Astrocyte (in vitro differentiated cells and primary cell): ENCODE measurements at regions not wholly inside any gene's neighbourhood (a gene's known extent, or its start where the extent isn't known, plus 50 kb on each side); places are given as distances from the start of the nearest gene placed in this dataset.
A peak's percentile ranks its signal among the peaks of the same experiment; 100 is the strongest.

Source experiments
- DNase-seq: peaks from one replicate; pipeline ENCODE4 v3.0.0-alpha.2; 2010; ENCODE audit warnings: low read depth
- FAIRE-seq: peaks from 2 replicates; lab custom pipeline; 2011; peaks lifted over from hg19 to GRCh38; lab: Jason Lieb, UNC
- H2AFZ ChIP-seq: 2 replicates; pipeline ENCODE4 v1.6.0; 2012; ENCODE audit warnings: low read depth, low read length, inconsistent platforms
- H3K27ac ChIP-seq: 2 replicates; pipeline ENCODE4 v1.5.1; 2011; ENCODE audit warnings: low read depth, low read length, inconsistent platforms
- H3K27me3 ChIP-seq: 2 replicates; pipeline ENCODE4 v1.6.0; 2011; ENCODE audit warnings: low read length, inconsistent platforms; ENCODE audit not compliant: insufficient read depth
- H3K36me3 ChIP-seq: 2 replicates; pipeline ENCODE4 v1.5.1; 2011; ENCODE audit warnings: low read length, inconsistent platforms; ENCODE audit not compliant: insufficient read depth
- H3K4me1 ChIP-seq: 2 replicates; pipeline ENCODE4 v1.5.1; 2011; ENCODE audit warnings: low read length, inconsistent platforms; ENCODE audit not compliant: insufficient read depth
- H3K4me2 ChIP-seq: 2 replicates; pipeline ENCODE4 v1.6.0; 2012; ENCODE audit warnings: low read length, inconsistent platforms
- H3K4me3 ChIP-seq: 2 replicates; pipeline ENCODE4 v1.5.1; 2011; ENCODE audit warnings: low read depth, mild to moderate bottlenecking, low read length, inconsistent platforms; ENCODE audit not compliant: insufficient read depth
- H3K79me2 ChIP-seq: 2 replicates; pipeline ENCODE4 v1.6.0; 2012; ENCODE audit warnings: mild to moderate bottlenecking, low read length, inconsistent platforms; ENCODE audit not compliant: insufficient read depth
- H3K9ac ChIP-seq: 2 replicates; pipeline ENCODE4 v1.6.0; 2012; ENCODE audit warnings: mild to moderate bottlenecking, low read length, inconsistent platforms
- H3K9me3 ChIP-seq: 2 replicates; pipeline ENCODE4 v1.5.1; 2012; ENCODE audit warnings: low read depth, mild to moderate bottlenecking, low read length, inconsistent platforms; ENCODE audit not compliant: insufficient read depth
- H4K20me1 ChIP-seq: 2 replicates; pipeline ENCODE4 v1.6.0; 2012; ENCODE audit warnings: low read length, inconsistent platforms; ENCODE audit not compliant: insufficient read depth
- H3K27ac Mint-ChIP-seq: one replicate; pipeline ENCODE4 v1.8.0; 2021; ENCODE audit warnings: mild to moderate bottlenecking, mixed read lengths; ENCODE audit not compliant: unreplicated experiment
- H3K27me3 Mint-ChIP-seq: one replicate; pipeline ENCODE4 v1.8.0; 2021; ENCODE audit warnings: low read depth, mixed read lengths; ENCODE audit not compliant: unreplicated experiment
- H3K36me3 Mint-ChIP-seq: one replicate; pipeline ENCODE4 v1.8.0; 2021; ENCODE audit warnings: low read depth, mixed read lengths; ENCODE audit not compliant: unreplicated experiment
- H3K4me1 Mint-ChIP-seq: one replicate; pipeline ENCODE4 v1.8.0; 2021; ENCODE audit warnings: low read depth, mixed read lengths; ENCODE audit not compliant: unreplicated experiment
- H3K4me3 Mint-ChIP-seq: one replicate; pipeline ENCODE4 v1.8.0; 2021; ENCODE audit warnings: mild to moderate bottlenecking, moderate library complexity, mixed read lengths; ENCODE audit not compliant: unreplicated experiment
- H3K9me3 Mint-ChIP-seq: one replicate; pipeline ENCODE4 v1.8.0; 2021; ENCODE audit warnings: mild to moderate bottlenecking, mixed read lengths; ENCODE audit not compliant: unreplicated experiment
- CTCF ChIP-seq: IDR thresholded peaks from 2 replicates; pipeline ENCODE4 v1.5.1; 2011; ENCODE audit warnings: low read depth, mild to moderate bottlenecking, inconsistent platforms, low read length, moderate library complexity; ENCODE audit not compliant: insufficient read depth
- EZH2 ChIP-seq: IDR thresholded peaks from 2 replicates; pipeline ENCODE4 v1.6.1; 2012; ENCODE audit warnings: mild to moderate bottlenecking, low read length, inconsistent platforms; ENCODE audit not compliant: insufficient read depth

GRCh38 chr12:20257311-20257710 lies 111.0 kb upstream of the PDE3A start:
- H2AFZ ChIP-seq, result no peak overlapping the region
- TF ChIP-seq EZH2 (no peak), CTCF (no peak)
- H3K4me2 ChIP-seq, result no peak overlapping the region
- H3K4me1 ChIP-seq, result no peaks in the 10 kb centered on the region
- Mint-ChIP-seq H3K27me3 (no peaks in the 10 kb centered on the region), H3K9me3 (no peaks in the 10 kb centered on the region), H3K4me1 (no peaks in the 10 kb centered on the region), H3K4me3 (no peak overlapping the region), H3K36me3 (no peaks in the 10 kb centered on the region), H3K27ac (no peak overlapping the region)
- no peak overlapping the region for H3K9ac ChIP-seq
- no peaks in the 10 kb centered on the region for H3K27me3 ChIP-seq
- peak; percentile 52 for DNase-seq
- H4K20me1 ChIP-seq, result no peaks in the 10 kb centered on the region
- no peak for FAIRE-seq
- H3K27ac ChIP-seq, result no peak overlapping the region
- no peak overlapping the region for H3K4me3 ChIP-seq
- H3K79me2 ChIP-seq, result no peaks in the 10 kb centered on the region
- H3K36me3 ChIP-seq, result no peaks in the 10 kb centered on the region
- no peaks in the 10 kb centered on the region for H3K9me3 ChIP-seq

GRCh38 chr12:20259786-20260185 lies 108.6 kb upstream of the PDE3A start:
- Mint-ChIP-seq H3K4me3 (no peak overlapping the region), H3K4me1 (peaks cover 3% of the 10 kb centered on the region), H3K27me3 (no peaks in the 10 kb centered on the region), H3K9me3 (peaks cover 2% of the 10 kb centered on the region), H3K27ac (no peak overlapping the region), H3K36me3 (no peaks in the 10 kb centered on the region)
- TF ChIP-seq CTCF, result no peak
- no peak for TF ChIP-seq EZH2
- Histone ChIP-seq H3K4me2 (no peak overlapping the region), H3K4me1 (no peaks in the 10 kb centered on the region), H2AFZ (no peak overlapping the region), H3K9ac (no peak overlapping the region), H3K4me3 (no peak overlapping the region), H3K79me2 (no peaks in the 10 kb centered on the region), H3K9me3 (no peaks in the 10 kb centered on the region), H4K20me1 (no peaks in the 10 kb centered on the region), H3K36me3 (no peaks in the 10 kb centered on the region), H3K27ac (no peak overlapping the region), H3K27me3 (no peaks in the 10 kb centered on the region)
- DNase-seq (peak; percentile 51), FAIRE-seq (no peak)

- H3K4me3 Mint-ChIP-seq, result no peak overlapping the region
These were observed 107.5 kb upstream of the PDE3A start for GRCh38 chr12:20260851-20261250.

More at GRCh38 chr12:20260851-20261250, 107.5 kb upstream of the PDE3A start:
- Mint-ChIP-seq H3K27ac (no peak overlapping the region), H3K36me3 (no peaks in the 10 kb centered on the region), H3K27me3 (no peaks in the 10 kb centered on the region), H3K9me3 (peaks cover 3% of the 10 kb centered on the region), H3K4me1 (peaks cover 6% of the 10 kb centered on the region)
- H3K4me2 ChIP-seq, result no peak overlapping the region
- H2AFZ ChIP-seq, result no peak overlapping the region
- H3K4me3 ChIP-seq, result no peak overlapping the region
- H3K27me3 ChIP-seq, result no peaks in the 10 kb centered on the region
- DNase-seq, result no peak
- no peaks in the 10 kb centered on the region for H3K9me3 ChIP-seq
- no peaks in the 10 kb centered on the region for H4K20me1 ChIP-seq
- no peaks in the 10 kb centered on the region for H3K4me1 ChIP-seq
- H3K27ac ChIP-seq, result no peak overlapping the region
- no peak for FAIRE-seq
- H3K79me2 ChIP-seq, result no peaks in the 10 kb centered on the region
- H3K36me3 ChIP-seq, result no peaks in the 10 kb centered on the region
- TF ChIP-seq CTCF (no peak), EZH2 (no peak)
- no peak overlapping the region for H3K9ac ChIP-seq
